Left lung (tissue), 4 donors: ENCODE measurements at regions not wholly inside any gene's neighbourhood (a gene's known extent, or its start where the extent isn't known, plus 50 kb on each side); places are given as distances from the start of the nearest gene placed in this dataset.

Experiments
- ATAC-seq: fragments of 200-7000 bp; cut with Tn5 transposase; one replicate; pipeline ENCODE4 v1.9.1; 2020; ENCODE audit warnings: moderate library complexity
- DNase-seq, 4 donors: peaks; one replicate each; pipeline ENCODE4 v3.0.0-alpha.2; 2013 to 2020
- H3K27ac ChIP-seq, 2 donors: fragments of 200-600 bp; sonication (generic) in 1 of 2; one replicate each; pipeline versions ENCODE4 v1.5.0 to v1.8.0; 2020 to 2021
- H3K27me3 ChIP-seq, 2 donors: fragments of 200-600 bp; sonication (generic) in 1 of 2; one replicate each; pipeline versions ENCODE4 v1.5.0 to v1.8.0; 2020 to 2021
- H3K36me3 ChIP-seq, 2 donors: fragments of 200-600 bp; sonication (generic) in 1 of 2; one replicate each; pipeline versions ENCODE4 v1.5.0 to v1.8.0; 2020 to 2021
- H3K4me1 ChIP-seq, 2 donors: fragments of 200-600 bp; one replicate each; pipeline ENCODE4 v1.8.0; 2021
- H3K4me3 ChIP-seq, 2 donors: fragments of 200-600 bp; sonication (generic) in 1 of 2; one replicate each; pipeline versions ENCODE4 v1.5.0 to v1.8.0; 2020 to 2021; ENCODE audit warnings: mild to moderate bottlenecking in 1 of 2
- H3K9me3 ChIP-seq, 2 donors: fragments of 200-600 bp; sonication (generic) in 1 of 2; one replicate each; pipeline versions ENCODE4 v1.5.0 to v1.8.0; 2020 to 2021
- intact Hi-C, 2 donors: fragments of 100-400 bp; cut with DNase I; formaldehyde crosslinking; loops; one replicate each; pipeline versions ENCODE4 v1.11.2 to v1.14.2; 2022
- TF ChIP-seq, protein P1 (sequence below), 2 donors: fragments of 200-600 bp; sonication (generic) in 1 of 2; IDR thresholded peaks; one replicate each; pipeline versions ENCODE4 v1.5.0 to v1.8.0; 2021; ENCODE audit warnings: antibody characterized with exemption in 2 of 2
- donor health status: DM: no; HTN: yes; CAD: no.
- donor health status: DM: no; HTN: no; CAD: no.

DNA sequence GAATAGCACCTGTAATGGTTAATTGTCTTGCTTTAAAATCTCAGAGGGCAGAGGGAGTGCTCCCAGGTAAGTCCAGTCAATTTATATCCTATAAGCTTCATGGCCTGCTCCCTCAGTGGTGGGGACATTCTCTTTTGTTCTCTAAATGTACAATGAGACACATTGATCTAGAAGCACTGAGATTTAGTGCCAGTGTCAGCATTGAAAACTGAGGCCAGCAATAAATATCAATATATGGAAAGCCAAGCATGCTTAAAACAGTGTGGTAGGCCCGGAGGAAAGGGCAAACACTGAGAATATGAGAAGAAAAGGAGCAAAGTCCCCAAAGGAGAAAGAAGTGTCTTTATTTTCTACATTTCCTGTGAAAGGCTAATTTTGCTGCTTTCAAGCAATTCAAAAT lies 68.4 kb upstream of the CCN2 start:
- H3K27me3 ChIP-seq, result no peaks in the 10 kb centered on the region
- intact Hi-C loops, result no loop called here
- no peak overlapping the region for H3K4me3 ChIP-seq
- no peaks in the 10 kb centered on the region for H3K9me3 ChIP-seq
- ATAC-seq, result no peak
- no peak for DNase-seq
- H3K27ac ChIP-seq, result no peak overlapping the region
- H3K36me3 ChIP-seq, result no peaks in the 10 kb centered on the region
- TF ChIP-seq, protein P1, sequence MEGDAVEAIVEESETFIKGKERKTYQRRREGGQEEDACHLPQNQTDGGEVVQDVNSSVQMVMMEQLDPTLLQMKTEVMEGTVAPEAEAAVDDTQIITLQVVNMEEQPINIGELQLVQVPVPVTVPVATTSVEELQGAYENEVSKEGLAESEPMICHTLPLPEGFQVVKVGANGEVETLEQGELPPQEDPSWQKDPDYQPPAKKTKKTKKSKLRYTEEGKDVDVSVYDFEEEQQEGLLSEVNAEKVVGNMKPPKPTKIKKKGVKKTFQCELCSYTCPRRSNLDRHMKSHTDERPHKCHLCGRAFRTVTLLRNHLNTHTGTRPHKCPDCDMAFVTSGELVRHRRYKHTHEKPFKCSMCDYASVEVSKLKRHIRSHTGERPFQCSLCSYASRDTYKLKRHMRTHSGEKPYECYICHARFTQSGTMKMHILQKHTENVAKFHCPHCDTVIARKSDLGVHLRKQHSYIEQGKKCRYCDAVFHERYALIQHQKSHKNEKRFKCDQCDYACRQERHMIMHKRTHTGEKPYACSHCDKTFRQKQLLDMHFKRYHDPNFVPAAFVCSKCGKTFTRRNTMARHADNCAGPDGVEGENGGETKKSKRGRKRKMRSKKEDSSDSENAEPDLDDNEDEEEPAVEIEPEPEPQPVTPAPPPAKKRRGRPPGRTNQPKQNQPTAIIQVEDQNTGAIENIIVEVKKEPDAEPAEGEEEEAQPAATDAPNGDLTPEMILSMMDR (IDR thresholded peaks at IDR 0.05), result no peak
- H3K4me1 ChIP-seq, result no peaks in the 10 kb centered on the region

DNA sequence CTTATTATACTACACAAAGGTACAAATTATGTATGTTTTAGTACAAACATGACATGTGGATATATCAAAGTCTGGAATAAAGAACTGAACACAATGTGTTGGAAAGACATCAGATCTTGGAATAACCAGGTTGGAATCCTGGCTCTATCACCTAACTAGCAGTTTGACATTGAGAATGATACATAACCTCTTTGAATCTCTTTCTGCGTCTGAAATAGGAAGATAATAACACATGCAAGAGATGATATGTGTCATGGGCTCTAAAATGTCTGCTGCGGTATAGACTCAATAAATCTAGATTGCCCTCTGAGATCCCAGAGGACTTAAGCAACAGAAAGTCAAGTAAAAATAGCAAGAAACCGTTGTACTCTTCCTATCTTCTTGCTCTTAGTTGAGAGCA lies 66.8 kb upstream of the CCN2 start:
- no peak overlapping the region for H3K27ac ChIP-seq

DNA sequence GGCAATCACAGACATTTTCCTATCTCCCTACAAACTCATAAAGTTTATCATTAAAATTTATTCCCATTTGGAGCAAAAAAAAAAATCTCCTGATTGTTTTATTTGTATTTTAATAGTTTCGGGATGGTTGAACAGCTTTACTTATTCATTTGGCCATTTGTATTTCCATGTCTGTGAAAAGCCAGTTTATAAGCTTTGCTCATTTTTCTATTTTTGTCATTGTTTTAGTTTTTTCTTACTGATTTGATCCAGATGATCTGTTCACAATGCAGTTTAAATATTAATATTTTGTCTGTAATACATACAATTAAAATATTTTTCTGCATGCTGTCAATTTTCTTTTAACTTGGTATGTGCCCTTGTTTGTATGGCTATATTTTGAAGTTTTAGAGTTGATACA lies 65.2 kb upstream of the CCN2 start:
- no peaks in the 10 kb centered on the region for H3K9me3 ChIP-seq
- no peaks in the 10 kb centered on the region for H3K4me1 ChIP-seq
- TF ChIP-seq, protein P1 (IDR thresholded peaks at IDR 0.05), result no peak
- no peaks in the 10 kb centered on the region for H3K36me3 ChIP-seq
- intact Hi-C loops, result no loop called here
- no peak overlapping the region for H3K4me3 ChIP-seq
- no peaks in the 10 kb centered on the region for H3K27me3 ChIP-seq
- ATAC-seq (no peak), DNase-seq (no peak)
- H3K27ac ChIP-seq, result no peak overlapping the region

More for the DNA sequence above, 66.8 kb upstream of the CCN2 start:
- Histone ChIP-seq H3K9me3 (no peaks in the 10 kb centered on the region), H3K27me3 (no peaks in the 10 kb centered on the region), H3K4me3 (no peak overlapping the region), H3K36me3 (no peaks in the 10 kb centered on the region), H3K4me1 (no peaks in the 10 kb centered on the region)
- DNase-seq (no peak), ATAC-seq (no peak)
- intact Hi-C loops, result no loop called here
- TF ChIP-seq, protein P1 (IDR thresholded peaks at IDR 0.05), result no peak

DNA sequence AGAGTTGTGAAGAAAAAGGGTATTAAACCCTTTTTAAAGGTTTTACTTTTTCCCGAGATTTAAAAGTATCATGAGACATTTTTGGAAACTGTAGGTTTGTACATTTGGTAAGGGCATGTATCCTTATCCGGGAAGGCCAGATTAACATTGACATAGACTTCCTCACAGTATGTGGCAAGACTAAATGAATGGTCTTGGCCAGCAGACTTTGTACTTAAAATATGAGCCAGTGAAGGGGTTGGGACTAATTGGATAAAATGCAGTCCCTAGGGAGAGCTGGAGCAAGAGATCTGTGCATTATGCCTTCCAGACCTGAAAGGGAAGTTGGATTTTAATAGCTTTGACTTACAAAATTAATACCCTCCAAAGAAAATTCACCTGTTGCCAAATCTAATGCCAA lies 60.4 kb upstream of the CCN2 start:
- Histone ChIP-seq H3K4me1 (no peaks in the 10 kb centered on the region), H3K4me3 (no peak overlapping the region), H3K27me3 (no peaks in the 10 kb centered on the region), H3K9me3 (no peaks in the 10 kb centered on the region), H3K36me3 (no peaks in the 10 kb centered on the region), H3K27ac (no peak overlapping the region)
- no peak for DNase-seq
- ATAC-seq, result no peak
- TF ChIP-seq, protein P1 (IDR thresholded peaks at IDR 0.05), result no peak
- intact Hi-C loops, result no loop called here

DNA sequence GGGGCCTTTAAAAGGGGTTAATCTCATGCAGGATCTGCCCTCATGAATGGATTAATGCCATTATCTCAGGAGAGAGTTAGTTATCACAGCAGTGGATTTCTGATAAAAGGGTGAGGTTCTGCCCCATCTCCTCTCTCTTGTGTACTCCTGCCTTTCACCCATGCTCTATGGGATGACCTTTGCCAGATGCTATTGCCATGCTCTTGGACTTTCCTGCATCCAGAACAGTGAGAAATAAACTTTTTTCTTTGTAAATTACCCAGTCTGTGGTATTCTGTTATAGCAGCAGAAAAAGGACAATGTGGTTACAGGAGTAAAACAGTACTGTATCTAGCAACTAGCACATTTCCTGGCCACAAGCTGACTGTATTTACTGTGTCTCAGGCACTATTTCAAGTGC lies 58.0 kb upstream of the CCN2 start:
- no peak overlapping the region for H3K27ac ChIP-seq
- H3K9me3 ChIP-seq, result no peaks in the 10 kb centered on the region
- no peaks in the 10 kb centered on the region for H3K36me3 ChIP-seq
- H3K27me3 ChIP-seq, result no peaks in the 10 kb centered on the region
- no peak overlapping the region for H3K4me3 ChIP-seq
- DNase-seq (no peak), ATAC-seq (no peak)
- no peaks in the 10 kb centered on the region for H3K4me1 ChIP-seq
- intact Hi-C loops, result no loop called here
- TF ChIP-seq, protein P1 (IDR thresholded peaks at IDR 0.05), result no peak
